ENCODE measurements at regions not wholly inside any gene's neighbourhood (a gene's known extent, or its start where the extent isn't known, plus 50 kb on each side); places are given as distances from the start of the nearest gene placed in this dataset.
"Not testable (repeated sequence)": the region's sequence is repeated elsewhere in the genome, so short reads cannot be mapped to it uniquely, and the experiment has no call there.

GRCh38 chr1:47661040-47661439 lies 223.2 kb downstream of the FOXD2 start:
- Histone ChIP-seq H3K9ac (ENCODE audit: low read length) (no peak overlapping the region), H3K4me3 (ENCODE audit: low read depth in 1 of 2, low read length in 2 of 2) (no peak overlapping the region), H3K9me3 (ENCODE audit: low read length) (no peaks in the 10 kb centered on the region), H3K36me3 (ENCODE audit: insufficient read depth, low read length) (no peaks in the 10 kb centered on the region), H3K27me3 (ENCODE audit: control insufficient read depth in 1 of 2, insufficient read depth in 2 of 2, low read length in 2 of 2) (no peaks in the 10 kb centered on the region), H3K4me1 (ENCODE audit: insufficient read depth, low read length) (no peaks in the 10 kb centered on the region), H3K27ac (ENCODE audit: low read depth, low read length) (no peak overlapping the region)

- H3K4me3 ChIP-seq (ENCODE audit: low read depth in 1 of 2, low read length in 2 of 2), result no peak overlapping the region
- no peaks in the 10 kb centered on the region for H3K9me3 ChIP-seq (ENCODE audit: low read length)
- no peaks in the 10 kb centered on the region for H3K27me3 ChIP-seq (ENCODE audit: control insufficient read depth in 1 of 2, insufficient read depth in 2 of 2, low read length in 2 of 2)
- no peaks in the 10 kb centered on the region for H3K4me1 ChIP-seq (ENCODE audit: insufficient read depth, low read length)
- H3K36me3 ChIP-seq (ENCODE audit: insufficient read depth, low read length), result no peaks in the 10 kb centered on the region
- H3K9ac ChIP-seq (ENCODE audit: low read length), result no peak overlapping the region
- no peak overlapping the region for H3K27ac ChIP-seq (ENCODE audit: low read depth, low read length)
These were observed 224.2 kb downstream of the FOXD2 start for GRCh38 chr1:47662068-47662467.

GRCh38 chr1:47663286-47663685 lies 225.4 kb downstream of the FOXD2 start:
- Histone ChIP-seq H3K4me3 (ENCODE audit: low read depth in 1 of 2, low read length in 2 of 2) (no peak overlapping the region), H3K36me3 (ENCODE audit: insufficient read depth, low read length) (no peaks in the 10 kb centered on the region), H3K9me3 (ENCODE audit: low read length) (no peaks in the 10 kb centered on the region), H3K4me1 (ENCODE audit: insufficient read depth, low read length) (no peaks in the 10 kb centered on the region), H3K9ac (ENCODE audit: low read length) (no peak overlapping the region), H3K27me3 (ENCODE audit: control insufficient read depth in 1 of 2, insufficient read depth in 2 of 2, low read length in 2 of 2) (no peaks in the 10 kb centered on the region), H3K27ac (ENCODE audit: low read depth, low read length) (no peak overlapping the region)

DNA sequence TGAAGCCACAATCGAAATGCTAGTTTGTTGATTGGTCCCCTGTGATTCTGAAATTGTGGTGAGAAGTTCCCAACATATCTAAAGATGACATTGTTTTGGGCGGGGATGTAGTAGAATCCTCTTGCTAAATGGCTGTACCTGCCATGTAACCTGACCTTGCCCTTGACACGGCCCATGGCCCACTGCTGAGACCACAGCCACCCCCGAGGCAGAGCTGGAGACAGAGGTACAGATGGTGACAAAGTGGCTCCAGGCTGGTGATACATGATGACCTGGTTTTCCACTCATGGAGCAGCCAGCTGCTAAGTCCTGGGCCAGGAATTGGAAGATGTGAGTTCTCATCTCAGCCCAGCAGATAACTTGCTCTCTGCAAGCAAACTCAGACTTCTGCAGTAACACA lies 226.5 kb downstream of the FOXD2 start:
- Histone ChIP-seq H3K27me3 (ENCODE audit: control insufficient read depth in 1 of 2, insufficient read depth in 2 of 2, low read length in 2 of 2) (no peaks in the 10 kb centered on the region), H3K36me3 (ENCODE audit: insufficient read depth, low read length) (no peaks in the 10 kb centered on the region), H3K4me3 (ENCODE audit: low read depth in 1 of 2, low read length in 2 of 2) (no peak overlapping the region), H3K4me1 (ENCODE audit: insufficient read depth, low read length) (no peaks in the 10 kb centered on the region), H3K9me3 (ENCODE audit: low read length) (no peaks in the 10 kb centered on the region), H3K27ac (ENCODE audit: low read depth, low read length) (no peak overlapping the region), H3K9ac (ENCODE audit: low read length) (no peak overlapping the region)

DNA sequence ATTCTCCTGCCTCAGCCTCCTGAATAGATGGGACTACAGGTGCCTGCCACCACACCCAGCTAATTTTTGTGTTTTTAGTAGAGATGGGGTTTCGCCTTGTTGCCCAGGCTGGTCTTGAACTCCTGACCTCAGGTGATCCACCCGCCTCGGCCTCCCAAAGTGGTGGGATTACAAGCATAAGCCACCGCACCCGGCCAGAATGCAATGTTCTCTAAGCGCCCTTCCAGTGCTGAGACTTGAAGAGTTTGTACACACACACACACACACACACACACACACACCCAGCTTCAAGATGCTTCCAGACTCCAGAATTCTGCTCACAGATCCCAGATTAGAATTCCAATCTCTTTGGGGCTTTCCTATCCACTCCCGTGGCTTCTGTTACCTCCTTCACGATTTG lies 227.1 kb downstream of the FOXD2 start:
- not testable (repeated sequence) for H3K27me3 ChIP-seq (ENCODE audit: control insufficient read depth in 1 of 2, insufficient read depth in 2 of 2, low read length in 2 of 2); H3K4me1 ChIP-seq (ENCODE audit: insufficient read depth, low read length); H3K9ac ChIP-seq (ENCODE audit: low read length); H3K27ac ChIP-seq (ENCODE audit: low read depth, low read length); H3K36me3 ChIP-seq (ENCODE audit: insufficient read depth, low read length); H3K4me3 ChIP-seq (ENCODE audit: low read depth in 1 of 2, low read length in 2 of 2); H3K9me3 ChIP-seq (ENCODE audit: low read length)

DNA sequence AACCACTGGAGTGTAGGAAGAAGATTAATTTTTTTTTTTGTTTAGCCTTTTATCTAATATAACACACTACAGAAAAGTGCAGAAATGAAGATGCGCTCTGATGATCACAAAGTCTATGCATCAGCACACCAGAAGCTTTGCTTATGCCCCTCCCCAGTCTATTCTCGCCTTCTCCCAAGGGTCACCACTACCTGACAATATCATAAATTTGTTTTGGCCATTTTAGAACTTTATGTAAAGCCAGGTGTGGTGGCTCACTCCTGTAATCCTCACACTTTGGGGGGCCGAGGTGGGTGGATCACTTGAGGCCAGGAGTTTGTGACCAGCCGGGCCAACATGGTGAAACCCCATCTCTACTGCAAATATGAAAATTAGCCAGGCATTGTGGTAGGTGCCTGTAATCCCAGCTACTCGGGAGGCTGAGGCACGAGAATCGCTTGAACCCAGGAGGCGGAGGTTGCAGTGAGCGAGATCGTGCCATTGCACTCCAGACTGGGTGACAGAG lies 231.3 kb downstream of the FOXD2 start:
- no peak overlapping the region for H3K4me3 ChIP-seq (ENCODE audit: low read depth in 1 of 2, low read length in 2 of 2)
- no peak overlapping the region for H3K27ac ChIP-seq (ENCODE audit: low read depth, low read length)
- H3K27me3 ChIP-seq (ENCODE audit: control insufficient read depth in 1 of 2, insufficient read depth in 2 of 2, low read length in 2 of 2), result no peaks in the 10 kb centered on the region
- no peak overlapping the region for H3K9ac ChIP-seq (ENCODE audit: low read length)
- H3K36me3 ChIP-seq (ENCODE audit: insufficient read depth, low read length), result no peaks in the 10 kb centered on the region
- no peaks in the 10 kb centered on the region for H3K4me1 ChIP-seq (ENCODE audit: insufficient read depth, low read length)
- peaks cover 4% of the 10 kb centered on the region for H3K9me3 ChIP-seq (ENCODE audit: low read length)

- Histone ChIP-seq H3K4me3 (ENCODE audit: low read depth in 1 of 2, low read length in 2 of 2) (no peak overlapping the region), H3K27me3 (ENCODE audit: control insufficient read depth in 1 of 2, insufficient read depth in 2 of 2, low read length in 2 of 2) (no peaks in the 10 kb centered on the region), H3K9ac (ENCODE audit: low read length) (no peak overlapping the region), H3K36me3 (ENCODE audit: insufficient read depth, low read length) (no peaks in the 10 kb centered on the region), H3K27ac (ENCODE audit: low read depth, low read length) (no peak overlapping the region), H3K4me1 (ENCODE audit: insufficient read depth, low read length) (no peaks in the 10 kb centered on the region), H3K9me3 (ENCODE audit: low read length) (peaks cover 4% of the 10 kb centered on the region)
These were observed 234.8 kb downstream of the FOXD2 start for GRCh38 chr1:47672622-47673021.

GRCh38 chr1:47674189-47674588 lies 236.3 kb downstream of the FOXD2 start:
- no peaks in the 10 kb centered on the region for H3K36me3 ChIP-seq (ENCODE audit: insufficient read depth, low read length)

GRCh38 chr1:47675047-47675675 lies 237.3 kb downstream of the FOXD2 start:
- Histone ChIP-seq H3K36me3 (ENCODE audit: insufficient read depth, low read length) (no peaks in the 10 kb centered on the region), H3K9me3 (ENCODE audit: low read length) (peaks cover 4% of the 10 kb centered on the region), H3K9ac (ENCODE audit: low read length) (no peak overlapping the region), H3K27me3 (ENCODE audit: control insufficient read depth in 1 of 2, insufficient read depth in 2 of 2, low read length in 2 of 2) (no peaks in the 10 kb centered on the region), H3K27ac (ENCODE audit: low read depth, low read length) (no peak overlapping the region), H3K4me1 (ENCODE audit: insufficient read depth, low read length) (no peaks in the 10 kb centered on the region), H3K4me3 (ENCODE audit: low read depth in 1 of 2, low read length in 2 of 2) (no peak overlapping the region)

More at GRCh38 chr1:47674189-47674588, 236.3 kb downstream of the FOXD2 start:
- Histone ChIP-seq H3K9ac (ENCODE audit: low read length) (no peak overlapping the region), H3K27ac (ENCODE audit: low read depth, low read length) (no peak overlapping the region), H3K9me3 (ENCODE audit: low read length) (peaks cover 4% of the 10 kb centered on the region), H3K4me1 (ENCODE audit: insufficient read depth, low read length) (no peaks in the 10 kb centered on the region), H3K4me3 (ENCODE audit: low read depth in 1 of 2, low read length in 2 of 2) (no peak overlapping the region), H3K27me3 (ENCODE audit: control insufficient read depth in 1 of 2, insufficient read depth in 2 of 2, low read length in 2 of 2) (no peaks in the 10 kb centered on the region)

DNA sequence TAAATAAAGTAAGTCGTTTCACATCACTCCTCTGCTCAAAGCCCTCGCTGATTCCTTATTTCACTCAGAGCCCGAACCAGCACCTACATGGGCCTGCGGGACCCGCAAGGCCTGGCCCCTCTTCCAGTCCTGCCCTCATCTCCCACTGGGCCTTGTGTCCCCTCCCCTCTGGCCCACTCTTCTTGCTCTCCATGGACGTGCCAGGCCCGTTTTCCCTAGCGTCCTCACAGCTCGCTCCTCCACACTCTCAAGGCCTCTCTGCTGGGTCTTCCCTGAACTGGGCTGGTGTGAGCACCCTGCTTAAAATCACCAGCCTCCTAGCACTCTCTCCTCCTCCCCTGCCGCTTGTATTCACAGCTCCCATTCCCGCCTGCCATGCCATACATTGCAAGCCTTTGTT lies 237.9 kb downstream of the FOXD2 start:
- H3K9me3 ChIP-seq (ENCODE audit: low read length), result peaks cover 4% of the 10 kb centered on the region
- H3K4me3 ChIP-seq (ENCODE audit: low read depth in 1 of 2, low read length in 2 of 2), result no peak overlapping the region
- no peak overlapping the region for H3K27ac ChIP-seq (ENCODE audit: low read depth, low read length)
- H3K4me1 ChIP-seq (ENCODE audit: insufficient read depth, low read length), result no peaks in the 10 kb centered on the region
- no peaks in the 10 kb centered on the region for H3K36me3 ChIP-seq (ENCODE audit: insufficient read depth, low read length)
- no peaks in the 10 kb centered on the region for H3K27me3 ChIP-seq (ENCODE audit: control insufficient read depth in 1 of 2, insufficient read depth in 2 of 2, low read length in 2 of 2)
- H3K9ac ChIP-seq (ENCODE audit: low read length), result no peak overlapping the region

DNA sequence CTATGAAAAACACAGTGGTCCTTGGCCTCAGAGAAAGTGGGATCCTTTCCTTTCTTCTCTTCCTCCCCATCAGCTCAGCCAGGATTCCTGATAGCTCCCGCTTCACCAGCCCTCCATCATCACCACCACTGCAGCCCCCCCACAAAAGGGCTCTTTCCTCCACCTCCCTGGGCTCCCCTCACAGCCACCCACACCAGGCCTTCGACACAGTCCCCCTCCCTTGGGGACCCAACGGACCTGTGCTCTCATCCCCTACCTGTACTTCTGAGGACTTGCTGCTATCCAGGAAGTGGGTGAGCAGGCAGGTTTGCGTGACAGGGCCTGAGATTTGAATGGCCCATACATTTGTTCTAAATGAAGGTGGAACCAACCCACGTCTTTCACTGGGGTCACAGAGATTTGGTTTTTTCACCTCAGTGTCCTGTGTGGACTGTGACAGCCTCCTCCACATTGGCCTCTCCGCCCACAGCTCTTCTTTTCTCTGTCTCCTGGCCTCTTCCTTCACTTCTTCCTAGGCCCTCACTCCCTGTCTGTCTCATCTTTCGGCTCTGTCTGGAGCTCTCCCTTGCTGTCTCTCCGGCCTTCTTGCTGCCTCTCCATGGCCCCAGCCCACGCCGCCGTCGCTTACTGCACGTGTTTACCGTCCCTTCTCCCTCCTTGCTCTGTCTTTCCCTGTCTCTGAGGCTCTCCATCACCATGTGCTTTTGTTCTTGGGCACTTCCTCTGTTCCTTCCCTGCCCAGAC lies 238.6 kb downstream of the FOXD2 start:
- Histone ChIP-seq H3K9me3 (ENCODE audit: low read length) (peaks cover 4% of the 10 kb centered on the region), H3K27me3 (ENCODE audit: control insufficient read depth in 1 of 2, insufficient read depth in 2 of 2, low read length in 2 of 2) (no peaks in the 10 kb centered on the region), H3K4me3 (ENCODE audit: low read depth in 1 of 2, low read length in 2 of 2) (no peak overlapping the region), H3K36me3 (ENCODE audit: insufficient read depth, low read length) (no peaks in the 10 kb centered on the region), H3K9ac (ENCODE audit: low read length) (no peak overlapping the region), H3K4me1 (ENCODE audit: insufficient read depth, low read length) (no peaks in the 10 kb centered on the region), H3K27ac (ENCODE audit: low read depth, low read length) (no peak overlapping the region)

All from muscle layer of colon (tissue), 2 donors.